Astrocyte (in vitro differentiated cells and primary cell): ENCODE measurements at regions not wholly inside any gene's neighbourhood (a gene's known extent, or its start where the extent isn't known, plus 50 kb on each side); places are given as distances from the start of the nearest gene placed in this dataset.

ENCODE experiments used
- CTCF ChIP-seq: IDR thresholded peaks from 2 replicates; pipeline ENCODE4 v1.5.1; 2011; ENCODE audit warnings: low read depth, mild to moderate bottlenecking, inconsistent platforms, low read length, moderate library complexity; ENCODE audit not compliant: insufficient read depth
- EZH2 ChIP-seq: IDR thresholded peaks from 2 replicates; pipeline ENCODE4 v1.6.1; 2012; ENCODE audit warnings: mild to moderate bottlenecking, low read length, inconsistent platforms; ENCODE audit not compliant: insufficient read depth

GRCh38 chr6:167235005-167235404 lies 56.1 kb upstream of the UNC93A start:
- no peak for TF ChIP-seq CTCF
- no peak for TF ChIP-seq EZH2
